ENCODE measurements at regions not wholly inside any gene's neighbourhood (a gene's known extent, or its start where the extent isn't known, plus 50 kb on each side); places are given as distances from the start of the nearest gene placed in this dataset.
A peak's percentile ranks its signal among the peaks of the same experiment; 100 is the strongest.

DNA sequence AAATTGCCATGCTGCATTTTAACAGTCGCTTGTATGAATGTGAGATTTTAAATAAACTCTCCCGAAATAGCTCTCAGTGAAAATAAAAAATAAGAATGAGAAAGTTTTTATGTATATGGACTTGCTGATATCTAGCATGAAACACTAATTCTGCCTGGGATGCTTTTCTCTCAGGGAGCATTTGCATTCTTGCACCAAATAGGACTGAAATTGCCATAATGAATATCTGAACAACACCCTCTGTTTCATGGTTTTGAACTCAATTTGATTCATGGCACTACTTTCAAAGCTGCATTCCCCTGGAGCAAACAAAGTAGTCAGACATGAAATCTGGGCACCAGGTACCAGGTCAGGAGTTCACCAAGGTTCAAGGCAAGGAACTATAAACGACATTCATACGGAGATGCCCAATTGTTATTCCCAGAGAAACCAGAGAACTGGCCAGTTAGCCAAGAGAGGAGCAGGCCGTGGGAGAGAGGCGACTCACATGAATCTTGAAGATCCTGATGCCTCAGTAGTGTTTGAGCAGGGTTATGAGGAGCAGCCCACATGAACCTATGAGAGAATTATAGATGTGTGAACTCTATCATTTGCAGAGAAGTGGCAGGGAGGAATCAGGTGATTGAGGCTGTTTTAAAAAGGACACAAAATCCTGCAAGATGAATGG lies 270.6 kb upstream of the ZC3H12C start:
- DNase-seq = no peak
- intact Hi-C loops (cut with DNase I) = no loop called here
- no peak for ATAC-seq (ENCODE audit: poor library complexity)

DNA sequence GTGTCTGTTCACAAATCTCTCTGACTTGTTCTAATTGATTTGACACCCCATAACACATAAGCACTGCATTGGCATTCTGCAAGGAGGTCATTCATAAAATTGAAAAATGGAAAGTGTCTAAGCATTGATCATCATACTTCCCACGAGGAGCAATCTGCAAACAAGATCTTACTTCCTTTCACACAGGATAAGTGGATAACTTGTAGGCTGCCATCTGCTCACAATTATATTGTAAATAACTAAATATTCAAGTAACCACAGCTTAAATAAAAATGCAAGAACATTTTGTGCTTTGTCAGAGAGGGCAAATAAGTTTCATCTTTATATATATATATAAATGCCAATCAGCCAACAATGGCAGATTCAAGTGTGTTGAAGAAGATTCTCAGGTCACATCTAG lies 264.8 kb upstream of the ZC3H12C start:
- ATAC-seq (ENCODE audit: poor library complexity) = no peak

DNA sequence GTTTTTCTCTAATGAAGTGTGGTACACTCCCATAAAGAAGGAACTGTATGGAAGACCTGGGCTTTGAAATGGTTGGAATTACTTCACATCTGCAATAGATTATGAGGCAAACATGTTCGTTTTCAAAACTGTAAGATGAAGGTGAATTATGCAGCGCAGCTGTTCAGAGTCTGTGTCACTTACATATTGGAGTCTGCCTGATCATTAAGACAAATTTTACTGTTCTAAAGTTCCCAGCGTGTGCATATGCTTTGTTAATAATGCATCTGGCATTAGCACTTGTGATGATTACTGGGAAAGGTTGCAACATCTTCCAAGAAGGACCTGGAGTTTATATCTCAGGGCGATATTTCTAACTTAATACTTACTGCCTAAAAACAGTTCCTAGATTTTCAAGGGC lies 255.2 kb upstream of the ZC3H12C start:
- no peak for ATAC-seq (ENCODE audit: poor library complexity)
- no peak for DNase-seq
- intact Hi-C loops (cut with DNase I) = no loop called here

More for the DNA sequence above, 264.8 kb upstream of the ZC3H12C start:
- DNase-seq = no peak
- intact Hi-C loops (cut with DNase I) = no loop called here

DNA sequence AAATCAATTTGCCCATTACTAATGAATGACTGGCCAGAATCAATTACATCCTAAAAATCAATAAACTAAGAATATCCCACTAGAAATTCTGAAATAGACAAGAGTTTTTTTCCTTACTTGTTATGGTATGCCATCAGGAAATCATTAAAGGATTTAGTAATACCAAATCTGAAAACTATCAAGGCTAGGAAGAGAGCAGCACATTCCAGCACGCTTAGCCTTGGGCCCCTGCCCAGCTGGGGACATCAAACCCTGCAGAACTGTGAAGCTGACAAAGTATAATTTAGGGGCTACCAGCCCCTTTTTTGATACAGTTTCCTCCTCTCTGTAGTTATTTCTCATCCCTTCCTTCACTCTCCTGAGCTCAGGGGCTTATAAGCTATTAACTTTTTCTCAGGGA lies 247.8 kb upstream of the ZC3H12C start:
- no peak for ATAC-seq (ENCODE audit: poor library complexity)
- intact Hi-C loops (cut with DNase I) = no loop called here
- DNase-seq = no peak

DNA sequence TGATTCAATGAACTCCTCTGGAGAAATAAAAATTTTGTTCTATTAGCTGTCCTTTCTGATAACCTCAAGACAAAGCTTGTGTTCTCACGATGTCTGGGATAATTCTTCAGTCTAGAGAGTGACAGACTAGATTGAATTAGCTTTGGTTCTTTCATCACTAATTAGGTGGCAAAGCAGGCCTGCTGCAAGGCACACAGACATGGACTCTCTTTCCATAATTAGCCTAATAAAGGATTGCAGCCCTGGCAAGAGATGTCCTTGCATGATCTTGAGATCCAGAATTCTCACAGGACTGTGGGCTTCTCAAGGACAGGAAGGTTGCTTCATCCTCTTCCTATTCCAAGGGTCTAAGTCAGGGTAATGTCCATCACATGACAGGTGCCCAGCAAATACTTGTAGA lies 245.6 kb upstream of the ZC3H12C start:
- intact Hi-C loops (cut with DNase I) = no loop called here
- ATAC-seq (ENCODE audit: poor library complexity) (peak; percentile 43), DNase-seq (no peak)

DNA sequence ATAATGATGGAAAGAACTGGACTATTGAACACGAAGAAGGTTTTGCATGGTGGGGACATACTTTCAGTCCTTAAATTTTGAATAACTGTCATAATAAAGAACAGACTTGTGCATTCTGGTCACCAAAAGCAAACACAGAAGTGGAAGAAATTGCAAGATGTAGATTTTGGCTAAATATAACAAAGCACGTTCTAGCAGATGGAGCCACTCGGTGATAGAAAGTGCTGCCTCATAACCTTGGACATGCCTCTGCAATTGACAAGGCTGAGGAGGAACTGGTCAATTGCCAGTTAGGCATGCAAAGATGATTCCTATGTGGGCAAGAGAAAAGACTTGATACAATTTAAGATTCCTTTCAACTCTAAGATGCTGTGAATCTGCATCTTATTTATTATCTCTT lies 244.1 kb upstream of the ZC3H12C start:
- no peak for DNase-seq
- intact Hi-C loops (cut with DNase I) = no loop called here
- no peak for ATAC-seq (ENCODE audit: poor library complexity)

DNA sequence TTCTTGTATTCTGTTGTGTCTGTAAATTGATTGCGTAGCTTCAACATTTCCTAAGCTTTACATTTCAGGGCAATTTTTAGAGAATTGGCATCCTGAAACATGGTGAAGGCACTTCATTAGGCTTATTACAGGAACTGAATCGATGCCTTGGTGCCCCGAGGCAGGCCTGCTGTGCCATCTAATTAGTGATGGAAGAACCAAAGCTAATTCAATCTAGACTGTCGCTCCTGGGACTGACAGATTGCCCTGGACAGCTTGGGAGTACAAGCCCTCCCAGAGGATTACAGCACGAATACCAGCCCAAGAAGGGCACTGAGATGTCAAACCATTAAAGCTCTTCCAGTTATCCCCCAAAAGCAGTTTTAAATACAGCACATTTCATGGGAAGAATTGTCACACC lies 243.2 kb upstream of the ZC3H12C start:
- ATAC-seq (ENCODE audit: poor library complexity) = no peak
- intact Hi-C loops (cut with DNase I) = no loop called here

DNA sequence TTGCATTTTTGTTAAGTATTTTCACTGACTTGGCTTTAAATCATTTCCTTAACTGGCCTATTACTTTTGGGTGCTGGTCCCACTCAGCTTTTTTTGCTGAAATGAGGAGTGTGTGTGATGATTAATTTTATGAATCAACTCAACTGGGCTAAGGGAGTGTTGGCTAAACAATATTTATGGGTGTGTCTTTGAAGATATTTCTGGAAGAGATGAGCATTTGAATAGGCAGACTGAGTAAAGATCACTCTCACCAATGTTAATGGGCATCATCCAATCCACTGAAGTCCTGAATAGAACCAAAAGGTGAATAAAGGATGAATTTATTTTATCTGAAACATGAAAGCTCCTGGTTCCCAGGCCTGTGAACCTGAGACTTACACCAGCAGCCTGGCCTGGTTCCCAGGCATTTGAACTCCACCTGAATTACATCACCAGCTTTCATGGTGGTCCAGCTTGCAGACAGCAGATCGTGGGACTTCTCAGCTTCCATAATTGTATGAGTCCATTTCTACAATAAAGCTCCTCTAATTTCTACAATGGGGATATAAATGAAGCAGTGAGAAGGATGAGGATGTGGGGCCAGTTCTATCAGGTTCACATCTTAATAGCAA lies 241.3 kb upstream of the ZC3H12C start:
- no peak for DNase-seq
- intact Hi-C loops (cut with DNase I) = no loop called here
- no peak for ATAC-seq (ENCODE audit: poor library complexity)

More for the DNA sequence above, 243.2 kb upstream of the ZC3H12C start:
- no peak for DNase-seq

DNA sequence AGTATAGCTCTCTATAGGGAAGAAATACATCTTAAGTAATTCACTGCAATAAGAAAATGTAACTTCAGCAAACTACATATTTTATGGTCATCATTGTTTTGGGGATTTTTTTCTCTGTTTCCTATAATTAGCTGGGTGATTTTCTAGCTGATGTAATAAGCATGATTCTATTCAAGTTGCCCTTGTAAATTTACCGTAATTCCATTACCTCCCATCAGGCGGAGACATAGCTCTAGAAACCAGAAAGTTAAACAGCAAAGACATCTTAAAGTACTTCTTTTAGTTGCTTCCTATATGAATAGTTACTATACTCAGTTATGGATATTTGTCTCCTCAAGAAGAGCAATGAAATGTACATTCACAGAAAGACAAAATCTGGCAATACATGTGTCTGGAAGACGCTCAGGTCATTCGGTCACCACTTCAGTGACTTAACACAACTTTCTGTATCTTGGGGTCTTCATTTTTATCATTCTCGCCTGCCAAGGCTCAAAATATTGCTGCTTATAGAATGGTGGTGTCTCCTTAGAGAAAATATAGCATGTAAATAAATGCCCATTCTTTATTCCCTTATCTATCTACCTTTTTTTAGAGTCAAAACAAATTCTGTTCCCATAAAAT lies 239.9 kb upstream of the ZC3H12C start:
- intact Hi-C loops (cut with DNase I) = no loop called here
- no peak for ATAC-seq (ENCODE audit: poor library complexity)
- no peak for DNase-seq

DNA sequence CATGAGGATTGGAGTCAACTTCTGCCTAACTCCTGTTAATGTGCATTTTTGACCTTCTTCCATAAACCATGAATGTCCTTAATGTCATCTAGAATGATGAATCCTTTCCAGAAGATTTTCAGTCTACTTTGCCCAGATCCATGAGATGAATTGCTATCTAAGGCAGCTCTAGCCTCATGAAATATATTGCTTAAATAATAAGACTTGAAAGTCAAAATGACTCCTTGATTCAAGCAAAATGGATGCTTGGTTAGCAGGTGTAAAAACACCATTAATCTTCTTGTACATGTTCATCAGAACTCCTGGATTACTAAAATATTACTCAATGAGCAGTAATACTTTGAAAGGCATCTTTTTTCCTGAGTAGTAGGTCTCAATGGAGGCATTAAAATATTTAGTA lies 238.5 kb upstream of the ZC3H12C start:
- ATAC-seq (ENCODE audit: poor library complexity) (no peak), DNase-seq (no peak)
- intact Hi-C loops (cut with DNase I) = no loop called here

DNA sequence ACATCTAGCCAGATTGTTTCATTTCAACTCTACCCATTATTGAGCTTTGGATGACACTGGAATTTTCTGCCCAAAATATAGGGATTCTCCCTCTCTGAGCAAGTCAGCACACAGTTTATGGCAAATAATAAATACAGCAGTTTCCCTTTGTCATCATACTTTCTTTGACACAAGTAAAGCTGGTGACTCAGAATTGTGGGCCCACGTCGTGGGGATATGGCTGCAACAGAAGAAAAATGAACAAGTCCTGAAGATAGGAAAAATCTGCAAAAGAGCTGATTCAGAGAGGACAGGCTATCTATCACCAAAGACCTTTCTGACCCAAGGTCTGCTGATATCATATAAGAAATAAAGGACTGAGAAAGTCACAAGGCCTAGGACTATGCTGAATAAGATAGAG lies 236.3 kb upstream of the ZC3H12C start:
- intact Hi-C loops (cut with DNase I) = no loop called here

DNA sequence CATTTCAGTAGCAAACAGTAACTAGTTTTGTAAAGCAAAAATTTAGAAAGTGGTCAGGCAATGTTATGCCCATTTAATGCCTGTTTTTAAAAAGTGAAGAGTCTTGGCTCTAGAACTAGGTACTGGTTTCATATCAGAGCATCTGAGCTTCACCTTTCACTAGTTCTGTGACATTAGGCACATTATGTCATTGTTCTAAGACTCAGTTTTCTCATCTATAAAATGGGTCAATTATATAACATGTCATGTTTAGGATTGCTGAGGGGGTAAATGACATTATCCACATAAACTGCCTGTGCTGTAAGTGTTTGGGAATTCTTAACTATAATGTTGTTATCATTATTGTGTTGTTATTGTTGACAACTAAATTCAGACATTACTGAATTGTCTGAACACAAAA lies 235.6 kb upstream of the ZC3H12C start:
- ATAC-seq (ENCODE audit: poor library complexity) = no peak
- no peak for DNase-seq
- intact Hi-C loops (cut with DNase I) = no loop called here

More for the DNA sequence above, 236.3 kb upstream of the ZC3H12C start:
- DNase-seq (no peak), ATAC-seq (ENCODE audit: poor library complexity) (no peak)

DNA sequence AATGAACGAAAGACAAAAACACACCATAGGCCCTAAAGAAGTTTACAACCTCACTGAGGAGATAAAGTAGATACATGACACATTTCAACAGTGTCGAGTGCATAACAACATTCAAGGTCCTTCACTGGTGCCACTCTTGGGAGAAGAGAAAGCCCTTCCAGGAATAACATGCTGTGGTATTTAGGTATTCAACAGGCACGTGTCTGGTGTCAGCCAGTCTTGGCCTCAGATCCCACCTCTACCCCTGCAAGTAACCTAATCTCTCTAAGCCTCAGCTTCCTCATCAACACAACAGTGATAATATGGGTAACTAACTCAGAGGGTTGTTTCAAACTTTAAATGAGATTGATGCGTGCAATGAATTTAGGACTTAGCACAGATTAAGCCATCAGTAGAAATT lies 235.0 kb upstream of the ZC3H12C start:
- no peak for DNase-seq
- no peak for ATAC-seq (ENCODE audit: poor library complexity)
- intact Hi-C loops (cut with DNase I) = no loop called here

DNA sequence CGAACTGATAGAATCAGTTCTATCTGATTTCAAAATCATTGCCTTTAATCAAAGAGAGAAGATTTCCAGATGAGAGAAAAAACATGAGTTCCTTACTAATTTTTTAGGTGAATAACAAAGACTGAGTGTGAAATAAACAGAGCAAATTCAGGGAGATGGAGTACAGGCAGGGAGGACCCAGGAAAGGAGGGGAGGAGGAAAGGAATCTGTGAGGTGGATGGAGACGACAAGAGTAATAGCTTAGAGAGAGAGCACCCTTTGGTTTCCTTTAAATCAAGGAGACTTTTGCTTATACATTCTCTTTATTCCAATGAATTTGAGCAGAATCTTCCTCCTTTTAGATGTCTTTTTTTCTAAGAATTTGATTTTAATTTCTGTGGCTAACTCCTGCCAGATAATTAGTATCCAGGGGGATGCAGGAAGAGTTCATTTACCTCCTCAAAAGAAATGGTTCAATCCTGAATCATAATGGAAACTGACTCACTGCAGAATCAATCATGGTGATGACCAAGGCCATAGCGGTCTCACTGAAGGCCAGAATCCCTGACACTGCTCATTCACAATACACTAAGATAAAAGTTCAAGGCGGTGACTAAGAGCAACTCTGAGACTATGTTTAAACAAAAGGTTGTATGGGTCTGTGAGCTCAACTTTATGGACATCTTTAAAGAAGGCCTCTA lies 234.0 kb upstream of the ZC3H12C start:
- intact Hi-C loops (cut with DNase I) = no loop called here
- DNase-seq = no peak
- no peak for ATAC-seq (ENCODE audit: poor library complexity)

DNA sequence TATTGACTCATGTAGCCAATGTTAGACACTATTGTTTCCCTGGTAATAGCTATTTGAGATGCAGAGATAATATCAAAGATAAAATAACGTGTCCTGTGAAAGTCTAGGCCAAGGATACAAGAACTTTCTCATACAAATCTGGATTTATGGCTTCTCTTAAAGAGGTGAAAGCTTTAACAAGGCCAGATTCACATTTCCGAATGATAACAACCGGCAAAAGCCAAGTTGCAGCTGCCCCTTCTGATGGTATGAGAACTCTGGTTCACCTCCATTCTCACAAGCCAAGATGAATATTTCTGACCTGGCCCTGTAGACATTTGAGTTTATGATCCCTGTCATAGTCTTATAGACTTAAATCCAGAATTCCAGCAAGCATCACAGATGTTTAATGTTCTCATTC lies 230.4 kb upstream of the ZC3H12C start:
- ATAC-seq (ENCODE audit: poor library complexity) (no peak), DNase-seq (no peak)
- intact Hi-C loops (cut with DNase I) = no loop called here

DNA sequence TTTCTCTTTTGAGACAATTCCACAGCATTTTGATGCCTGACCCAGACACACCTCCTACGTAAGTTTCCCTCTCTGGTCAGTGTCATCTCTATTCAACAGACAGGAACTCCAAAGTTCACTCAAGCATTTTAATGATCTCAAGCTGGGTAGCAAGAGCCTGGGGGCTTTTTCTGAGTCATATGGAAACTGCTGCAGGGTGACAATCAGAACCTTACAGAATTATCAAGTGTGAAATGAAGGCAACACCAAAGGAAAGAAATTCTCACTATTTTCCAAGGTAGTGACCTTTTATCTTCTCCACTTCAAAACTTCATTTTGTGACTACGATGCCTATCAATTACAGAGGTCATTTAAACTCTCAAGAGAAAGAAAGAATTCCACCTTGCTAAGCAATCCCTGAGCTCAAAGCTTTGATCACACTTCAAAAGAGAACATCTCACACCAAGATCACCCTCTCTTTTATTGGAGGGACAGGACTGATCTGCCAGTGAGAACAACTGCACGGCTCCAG lies 229.0 kb upstream of the ZC3H12C start:
- intact Hi-C loops (cut with DNase I) = no loop called here
- DNase-seq (no peak), ATAC-seq (ENCODE audit: poor library complexity) (no peak)

DNA sequence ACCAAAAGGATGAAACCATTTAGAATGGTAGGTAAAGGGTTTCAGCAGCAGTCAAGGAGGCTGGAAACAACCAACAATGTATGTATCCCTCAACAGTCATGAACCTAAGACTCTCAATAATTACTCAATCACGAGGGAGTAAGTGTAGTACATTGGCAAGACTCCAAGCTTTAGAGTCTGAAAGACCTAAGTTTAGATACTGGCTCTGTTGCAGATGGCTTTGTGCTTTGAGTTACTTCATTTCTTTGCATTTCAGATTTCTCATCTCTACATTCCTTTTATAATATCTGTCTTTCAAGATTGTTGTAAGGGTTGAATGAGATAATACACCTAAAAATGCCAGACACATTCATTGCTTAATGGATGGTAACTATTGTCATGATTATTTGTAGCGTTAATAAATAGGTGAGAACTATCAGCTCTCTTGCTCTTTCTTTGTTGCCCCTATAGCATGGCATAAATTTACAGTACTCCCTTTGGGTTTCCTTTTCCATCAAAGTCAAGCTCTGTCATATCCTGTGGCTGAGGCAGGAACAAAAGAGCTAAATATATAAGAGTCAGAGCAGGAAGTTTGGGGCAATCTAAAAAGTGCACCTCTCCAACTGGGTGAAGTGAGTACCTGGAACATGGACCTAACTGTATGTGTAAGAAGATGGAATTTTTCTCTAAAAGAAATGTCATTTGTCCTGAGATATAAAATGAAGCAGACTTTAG lies 228.2 kb upstream of the ZC3H12C start:
- ATAC-seq (ENCODE audit: poor library complexity) (peak; percentile 59), DNase-seq (no peak)
- intact Hi-C loops (cut with DNase I) = loop anchor here (5.0 kb wide), 1 partner anchor 1168 kb away; no protein-coding TSS in a partner anchor

DNA sequence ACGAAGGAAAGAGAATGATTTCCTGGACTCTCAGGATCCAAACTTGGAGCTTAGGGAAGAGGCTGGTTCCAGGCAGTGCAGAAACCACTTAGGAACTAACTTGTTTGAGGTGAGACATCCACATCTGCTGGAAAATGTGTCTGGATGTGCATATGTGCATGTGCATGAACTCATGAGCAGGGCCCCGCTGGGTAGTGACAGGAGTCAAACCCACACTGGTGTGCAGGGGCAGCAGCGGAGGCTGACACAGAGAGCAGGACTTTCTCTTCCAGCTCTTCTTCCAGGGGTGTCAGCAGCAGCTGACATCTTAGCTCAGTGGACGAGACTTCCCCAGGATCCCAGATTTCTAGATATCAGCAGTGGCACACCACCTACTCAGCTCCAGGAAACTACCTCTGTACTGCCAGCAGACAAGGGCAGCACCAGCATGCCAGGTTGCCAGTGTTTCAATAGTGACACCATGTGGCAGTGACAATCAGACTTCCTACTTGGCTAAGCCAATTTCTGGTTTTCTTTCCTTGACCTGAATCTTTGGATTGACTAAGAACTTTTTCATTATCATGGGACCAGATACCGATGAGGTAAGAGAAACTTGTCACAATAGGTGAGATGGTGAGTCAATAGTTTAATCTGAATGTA lies 227.5 kb upstream of the ZC3H12C start:
- intact Hi-C loops (cut with DNase I) = loop anchor here (5.0 kb wide), 1 partner anchor 1168 kb away; no protein-coding TSS in a partner anchor
- ATAC-seq (ENCODE audit: poor library complexity) = peak; percentile 90
- no peak for DNase-seq
